Breast epithelium (tissue), 3 donors: ENCODE measurements at regions not wholly inside any gene's neighbourhood (a gene's known extent, or its start where the extent isn't known, plus 50 kb on each side); places are given as distances from the start of the nearest gene placed in this dataset.

Experiments used
- POLR2AphosphoS5 ChIP-seq, 3 donors: sonication (generic); formaldehyde crosslinking; IDR thresholded peaks; one replicate each; pipeline ENCODE4 v1.6.1; 2017; ENCODE audit warnings: antibody characterized with exemption in 3 of 3
- TF ChIP-seq, protein P1 (sequence below), 3 donors: fragments of 450-650 bp; IDR thresholded peaks; one replicate each; pipeline ENCODE4 v1.5.1; 2016 to 2017; ENCODE audit warnings: antibody characterized with exemption in 3 of 3, mild to moderate bottlenecking in 3 of 3, moderate library complexity in 3 of 3

DNA sequence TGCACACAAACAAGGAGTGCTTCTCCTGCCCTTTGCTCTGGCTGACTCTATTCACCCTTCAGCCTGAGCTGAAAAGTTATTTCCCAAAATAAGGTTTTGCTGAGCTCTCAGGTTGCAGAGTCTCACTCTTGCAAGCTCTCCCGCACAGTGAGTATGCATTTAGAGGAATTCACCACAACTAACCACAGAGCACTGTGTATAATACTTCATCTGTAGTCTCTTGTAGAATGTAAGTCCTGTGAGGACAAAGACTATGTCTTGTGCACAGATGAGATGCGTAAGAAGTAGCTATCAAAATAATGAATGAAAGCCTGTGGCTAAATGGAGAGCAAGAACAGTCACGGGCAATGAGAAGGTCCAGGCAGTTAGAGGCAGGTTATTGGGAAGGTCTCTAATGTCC lies 156.5 kb upstream of the SLCO3A1 start:
- TF ChIP-seq POLR2AphosphoS5 (IDR thresholded peaks at IDR 0.05): no peak
- TF ChIP-seq, protein P1, sequence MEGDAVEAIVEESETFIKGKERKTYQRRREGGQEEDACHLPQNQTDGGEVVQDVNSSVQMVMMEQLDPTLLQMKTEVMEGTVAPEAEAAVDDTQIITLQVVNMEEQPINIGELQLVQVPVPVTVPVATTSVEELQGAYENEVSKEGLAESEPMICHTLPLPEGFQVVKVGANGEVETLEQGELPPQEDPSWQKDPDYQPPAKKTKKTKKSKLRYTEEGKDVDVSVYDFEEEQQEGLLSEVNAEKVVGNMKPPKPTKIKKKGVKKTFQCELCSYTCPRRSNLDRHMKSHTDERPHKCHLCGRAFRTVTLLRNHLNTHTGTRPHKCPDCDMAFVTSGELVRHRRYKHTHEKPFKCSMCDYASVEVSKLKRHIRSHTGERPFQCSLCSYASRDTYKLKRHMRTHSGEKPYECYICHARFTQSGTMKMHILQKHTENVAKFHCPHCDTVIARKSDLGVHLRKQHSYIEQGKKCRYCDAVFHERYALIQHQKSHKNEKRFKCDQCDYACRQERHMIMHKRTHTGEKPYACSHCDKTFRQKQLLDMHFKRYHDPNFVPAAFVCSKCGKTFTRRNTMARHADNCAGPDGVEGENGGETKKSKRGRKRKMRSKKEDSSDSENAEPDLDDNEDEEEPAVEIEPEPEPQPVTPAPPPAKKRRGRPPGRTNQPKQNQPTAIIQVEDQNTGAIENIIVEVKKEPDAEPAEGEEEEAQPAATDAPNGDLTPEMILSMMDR (IDR thresholded peaks at IDR 0.05): no peak
